Neural crest cell (in vitro differentiated cells): ENCODE measurements at regions not wholly inside any gene's neighbourhood (a gene's known extent, or its start where the extent isn't known, plus 50 kb on each side); places are given as distances from the start of the nearest gene placed in this dataset.
"Not testable (repeated sequence)": the region's sequence is repeated elsewhere in the genome, so short reads cannot be mapped to it uniquely, and the experiment has no call there.

Experiments
- DNase-seq: peaks from one replicate; pipeline ENCODE4 v3.0.0; 2021; ENCODE audit warnings: low read depth, mixed read lengths, low spot score
- H3K27ac Mint-ChIP-seq: one replicate; pipeline ENCODE4 v1.8.0; 2021; ENCODE audit warnings: mild to moderate bottlenecking, mixed read lengths; ENCODE audit not compliant: unreplicated experiment
- H3K27me3 Mint-ChIP-seq: 2 replicates; pipeline ENCODE4 v1.8.0; 2021; ENCODE audit warnings: low read depth, mild to moderate bottlenecking, mixed read lengths
- H3K36me3 Mint-ChIP-seq: 2 replicates; pipeline ENCODE4 v1.8.0; 2021; ENCODE audit warnings: low read depth, mild to moderate bottlenecking, mixed read lengths
- H3K4me1 Mint-ChIP-seq: 2 replicates; pipeline ENCODE4 v1.8.0; 2021; ENCODE audit warnings: mixed read lengths
- H3K4me3 Mint-ChIP-seq: one replicate; pipeline ENCODE4 v1.8.0; 2021; ENCODE audit warnings: mild to moderate bottlenecking, mixed read lengths
- H3K9me3 Mint-ChIP-seq: 2 replicates; pipeline ENCODE4 v1.8.0; 2021; ENCODE audit warnings: mixed read lengths
- CTCF ChIP-seq: fragments of 200-600 bp; sonication (generic); conservative IDR thresholded peaks from 2 replicates; pipeline ENCODE4 v1.5.0; 2021; ENCODE audit warnings: antibody characterized with exemption, mild to moderate bottlenecking

- DNase-seq, result no peak
- Mint-ChIP-seq H3K27ac (no peak overlapping the region), H3K4me1 (no peaks in the 10 kb centered on the region), H3K27me3 (no peaks in the 10 kb centered on the region), H3K4me3 (no peak overlapping the region), H3K9me3 (peaks cover 6% of the 10 kb centered on the region), H3K36me3 (no peaks in the 10 kb centered on the region)
- no peak for TF ChIP-seq CTCF
These were observed 401.7 kb upstream of the PROX1 start for GRCh38 chr1:213585959-213586586.

- H3K27ac Mint-ChIP-seq, result no peak overlapping the region
- peaks cover 9% of the 10 kb centered on the region for H3K9me3 Mint-ChIP-seq
- no peak for DNase-seq
- no peaks in the 10 kb centered on the region for H3K36me3 Mint-ChIP-seq
- H3K4me3 Mint-ChIP-seq, result no peak overlapping the region
- no peaks in the 10 kb centered on the region for H3K4me1 Mint-ChIP-seq
- TF ChIP-seq CTCF, result no peak
- H3K27me3 Mint-ChIP-seq, result no peaks in the 10 kb centered on the region
These were observed 401.2 kb upstream of the PROX1 start for GRCh38 chr1:213586587-213586972.

GRCh38 chr1:213596729-213597128 lies 391.0 kb upstream of the PROX1 start:
- no peak overlapping the region for H3K27ac Mint-ChIP-seq
- no peak overlapping the region for H3K4me3 Mint-ChIP-seq
- DNase-seq, result no peak
- TF ChIP-seq CTCF, result no peak
- H3K36me3 Mint-ChIP-seq, result no peaks in the 10 kb centered on the region
- H3K27me3 Mint-ChIP-seq, result no peaks in the 10 kb centered on the region
- H3K4me1 Mint-ChIP-seq, result peaks cover 10% of the 10 kb centered on the region
- peaks cover 9% of the 10 kb centered on the region for H3K9me3 Mint-ChIP-seq

- Mint-ChIP-seq H3K27me3 (no peaks in the 10 kb centered on the region), H3K4me1 (peaks cover 10% of the 10 kb centered on the region), H3K27ac (no peak overlapping the region), H3K36me3 (no peaks in the 10 kb centered on the region), H3K4me3 (no peak overlapping the region), H3K9me3 (peaks cover 7% of the 10 kb centered on the region)
- TF ChIP-seq CTCF, result no peak
- DNase-seq, result no peak
These were observed 389.5 kb upstream of the PROX1 start for GRCh38 chr1:213598263-213598662.

- H3K36me3 Mint-ChIP-seq, result no peaks in the 10 kb centered on the region
- H3K27ac Mint-ChIP-seq, result no peak overlapping the region
- no peaks in the 10 kb centered on the region for H3K27me3 Mint-ChIP-seq
- no peak for TF ChIP-seq CTCF
- no peak overlapping the region for H3K4me3 Mint-ChIP-seq
- H3K9me3 Mint-ChIP-seq, result peaks cover 2% of the 10 kb centered on the region
- H3K4me1 Mint-ChIP-seq, result peaks cover 4% of the 10 kb centered on the region
- DNase-seq, result no peak
These were observed 386.9 kb upstream of the PROX1 start for GRCh38 chr1:213600879-213601278.

- DNase-seq, H3K27ac Mint-ChIP-seq, H3K4me3 Mint-ChIP-seq, H3K9me3 Mint-ChIP-seq, H3K27me3 Mint-ChIP-seq, H3K36me3 Mint-ChIP-seq, H3K4me1 Mint-ChIP-seq: not testable (repeated sequence)
These were observed 386.1 kb upstream of the PROX1 start for GRCh38 chr1:213601705-213602104.
